HG03565 (cell line): ENCODE measurements at regions not wholly inside any gene's neighbourhood (a gene's known extent, or its start where the extent isn't known, plus 50 kb on each side); places are given as distances from the start of the nearest gene placed in this dataset.

Experiments used
- ATAC-seq: cut with Tn5 transposase; IDR thresholded peaks from one replicate; pipeline ENCODE4 v1.9.1; 2021; ENCODE audit warnings: mild to moderate bottlenecking, moderate library complexity; ENCODE audit not compliant: unreplicated experiment

DNA sequence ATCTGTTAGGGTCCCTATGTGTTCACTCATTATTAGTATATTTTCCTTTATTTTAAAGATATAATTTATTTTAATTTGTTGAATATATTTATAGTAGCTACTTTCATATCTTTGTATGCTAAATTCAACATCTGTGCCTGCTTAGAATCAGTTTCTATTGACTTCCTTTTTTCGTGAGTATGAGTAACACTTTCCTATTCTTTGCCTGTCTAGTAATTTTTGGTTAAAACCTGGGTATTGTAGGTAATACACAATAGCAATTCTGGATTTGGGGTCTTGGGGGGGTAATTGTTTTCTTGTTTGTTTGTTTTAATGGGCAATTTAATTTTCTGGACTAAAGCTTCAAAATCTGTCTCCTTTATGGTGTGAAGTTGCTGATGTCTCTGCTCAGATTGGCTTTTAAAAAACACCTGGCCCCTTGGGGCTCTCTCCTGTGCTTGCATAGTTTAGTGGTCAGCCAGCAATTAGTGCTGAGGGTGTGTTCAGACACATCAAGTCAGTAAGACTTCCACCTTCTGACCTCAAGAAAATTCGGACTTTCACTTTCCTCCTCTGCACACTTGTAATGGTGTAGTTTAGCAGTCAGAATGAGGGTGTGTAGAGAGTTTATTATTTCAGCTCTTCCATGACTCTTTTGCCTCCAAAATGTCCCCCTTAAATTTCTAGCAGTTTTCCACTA, 124.4 kb upstream of the MAP1B start:
- no peak for ATAC-seq

DNA sequence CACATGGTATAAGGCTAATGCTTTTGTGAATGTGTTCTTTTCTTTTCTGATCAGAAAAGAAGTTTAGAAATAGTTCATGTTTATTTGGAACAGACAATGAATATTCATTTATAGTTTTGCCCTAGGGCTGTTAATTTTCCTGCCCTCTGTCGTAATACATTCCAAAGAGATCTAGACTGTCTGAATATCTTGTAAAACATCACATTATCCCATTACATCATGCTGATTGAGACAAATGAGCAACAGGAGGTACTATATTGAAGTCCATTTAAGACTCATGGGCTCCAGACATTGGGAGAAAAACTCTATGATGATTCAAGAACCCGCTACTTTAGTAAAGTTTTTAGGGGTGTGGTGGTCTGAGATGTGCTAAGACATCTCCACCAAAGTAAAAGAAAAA, 121.2 kb upstream of the MAP1B start:
- ATAC-seq = no peak

DNA sequence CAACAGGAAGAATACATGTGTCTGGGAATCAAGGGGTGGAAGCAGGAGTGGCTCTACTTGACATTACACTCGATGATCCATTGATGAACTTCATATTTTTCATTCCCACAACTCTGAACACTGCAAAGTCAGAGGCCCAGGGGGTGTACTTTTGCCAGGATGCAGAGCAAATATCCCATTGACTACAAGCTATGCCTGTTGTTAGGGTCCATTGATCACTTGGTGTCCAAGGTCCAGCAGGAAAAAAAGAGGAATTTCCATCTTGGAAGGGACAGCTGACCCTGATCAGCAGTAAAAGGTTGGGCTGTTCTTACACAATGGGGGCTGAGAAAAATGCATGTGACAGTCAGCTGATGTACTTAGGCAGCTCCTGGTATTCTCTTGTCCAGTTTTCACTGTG, 118.5 kb upstream of the MAP1B start:
- ATAC-seq = no peak

DNA sequence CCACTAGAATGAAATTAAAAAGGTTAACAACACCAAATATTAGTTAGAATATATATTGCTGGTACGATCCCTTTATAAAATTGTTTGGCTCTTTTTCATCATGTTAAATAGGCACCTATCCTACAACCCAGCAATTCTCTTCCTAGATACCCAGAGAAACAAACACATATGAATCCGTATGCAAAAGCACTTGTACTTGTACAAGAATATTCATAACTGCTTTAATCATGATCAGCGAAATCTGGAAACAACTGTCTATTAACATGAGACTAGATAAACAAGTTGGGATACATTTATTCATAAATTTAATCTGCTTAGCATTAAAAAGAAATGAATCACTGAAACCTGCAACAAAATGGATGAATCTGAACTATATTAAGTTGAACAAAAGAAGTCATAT, 113.7 kb upstream of the MAP1B start:
- ATAC-seq = no peak

DNA sequence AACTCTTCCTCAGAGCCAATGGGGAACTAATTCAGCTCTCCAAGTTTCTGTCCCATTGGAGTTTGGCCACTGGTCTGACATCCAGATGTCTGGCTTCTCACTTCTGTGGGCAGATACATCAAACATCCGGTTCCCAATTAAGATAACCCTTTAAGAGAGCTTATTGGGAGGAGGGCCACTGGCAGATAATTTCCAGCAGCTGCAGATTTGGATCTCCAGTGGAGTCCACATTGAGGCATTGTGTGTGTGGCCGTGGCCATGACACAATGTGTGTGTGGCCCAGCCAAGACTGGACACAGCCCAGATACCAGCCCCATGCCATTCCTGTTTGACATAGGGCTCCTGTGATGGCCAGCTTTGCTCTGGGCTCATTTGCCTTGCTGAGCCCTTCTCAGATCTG, 110.5 kb upstream of the MAP1B start:
- no peak for ATAC-seq

DNA sequence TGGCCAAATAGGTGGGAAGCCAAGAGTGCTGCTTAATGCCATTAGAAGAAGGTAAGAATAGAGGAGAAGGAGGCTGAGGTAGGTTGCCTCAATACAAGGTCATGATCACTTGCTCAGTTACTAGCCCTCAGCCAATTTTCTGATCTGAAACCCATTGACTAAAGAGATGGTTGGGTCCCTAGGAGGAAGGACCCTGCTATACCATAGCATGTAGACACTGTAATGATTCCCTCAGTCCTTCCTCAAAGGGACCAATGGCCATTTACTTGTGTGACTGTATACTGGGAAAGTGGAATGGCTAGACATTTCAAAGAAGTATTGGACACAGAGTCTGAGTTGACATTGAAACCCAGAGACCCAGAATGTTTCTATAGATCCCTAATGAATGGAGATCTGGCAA, 108.5 kb upstream of the MAP1B start:
- ATAC-seq = no peak

DNA sequence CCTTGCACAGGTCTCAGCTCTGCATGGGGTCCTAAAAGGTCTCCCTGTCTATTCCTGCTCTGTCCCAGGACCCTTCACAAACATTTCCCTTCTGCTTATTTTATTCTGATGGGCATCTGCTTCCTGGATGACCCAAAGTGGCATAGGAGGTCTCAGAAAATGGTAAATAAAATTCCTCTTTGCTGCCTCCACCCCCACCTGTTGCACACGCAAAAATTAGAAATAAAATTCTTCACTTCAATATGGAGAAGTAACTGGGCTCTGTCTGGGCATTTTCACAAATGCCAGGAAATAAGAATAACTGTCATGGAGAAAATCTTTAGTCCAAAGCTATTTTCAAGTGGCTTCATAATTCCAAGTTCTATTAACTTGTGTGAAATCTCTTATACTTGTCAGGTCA, 106.6 kb upstream of the MAP1B start:
- ATAC-seq = no peak

DNA sequence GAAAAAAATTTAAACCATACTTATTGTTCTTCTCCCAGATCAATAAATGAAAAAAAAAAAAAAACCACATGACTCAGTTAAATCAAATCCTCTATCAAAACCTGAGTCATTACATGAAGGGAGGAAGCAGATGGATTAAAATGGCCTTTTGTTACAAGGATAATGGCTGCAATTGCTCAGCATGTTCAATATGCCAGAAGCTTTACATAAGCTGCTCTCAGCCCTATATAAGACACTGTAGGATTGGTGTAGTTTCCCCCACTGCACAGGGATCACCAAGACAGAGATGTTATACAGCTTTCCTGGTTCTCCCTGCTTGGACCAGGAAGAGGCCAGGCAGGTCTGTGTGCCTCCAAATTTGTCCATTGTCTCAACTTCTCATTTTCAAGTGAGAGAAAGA, 101.6 kb upstream of the MAP1B start:
- no peak for ATAC-seq

DNA sequence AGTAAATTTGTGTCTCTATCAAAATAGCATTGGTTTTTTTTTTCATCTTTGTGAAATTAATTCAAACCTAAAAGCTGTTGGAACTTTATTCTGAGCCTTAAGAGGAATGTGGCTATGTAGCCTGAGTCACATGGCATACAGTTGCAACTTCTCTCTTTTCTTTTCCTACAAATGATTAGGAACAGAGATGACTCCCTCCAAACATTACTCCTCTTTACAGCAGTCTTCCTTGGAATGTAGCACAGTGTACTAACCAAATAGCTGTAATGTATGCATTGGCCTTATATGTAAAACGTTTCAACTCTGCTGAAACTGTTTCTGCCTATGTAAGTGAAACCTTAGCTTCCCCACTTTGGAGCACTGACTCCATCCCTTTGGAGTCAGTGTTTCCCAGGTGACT, 100.9 kb upstream of the MAP1B start:
- no peak for ATAC-seq

DNA sequence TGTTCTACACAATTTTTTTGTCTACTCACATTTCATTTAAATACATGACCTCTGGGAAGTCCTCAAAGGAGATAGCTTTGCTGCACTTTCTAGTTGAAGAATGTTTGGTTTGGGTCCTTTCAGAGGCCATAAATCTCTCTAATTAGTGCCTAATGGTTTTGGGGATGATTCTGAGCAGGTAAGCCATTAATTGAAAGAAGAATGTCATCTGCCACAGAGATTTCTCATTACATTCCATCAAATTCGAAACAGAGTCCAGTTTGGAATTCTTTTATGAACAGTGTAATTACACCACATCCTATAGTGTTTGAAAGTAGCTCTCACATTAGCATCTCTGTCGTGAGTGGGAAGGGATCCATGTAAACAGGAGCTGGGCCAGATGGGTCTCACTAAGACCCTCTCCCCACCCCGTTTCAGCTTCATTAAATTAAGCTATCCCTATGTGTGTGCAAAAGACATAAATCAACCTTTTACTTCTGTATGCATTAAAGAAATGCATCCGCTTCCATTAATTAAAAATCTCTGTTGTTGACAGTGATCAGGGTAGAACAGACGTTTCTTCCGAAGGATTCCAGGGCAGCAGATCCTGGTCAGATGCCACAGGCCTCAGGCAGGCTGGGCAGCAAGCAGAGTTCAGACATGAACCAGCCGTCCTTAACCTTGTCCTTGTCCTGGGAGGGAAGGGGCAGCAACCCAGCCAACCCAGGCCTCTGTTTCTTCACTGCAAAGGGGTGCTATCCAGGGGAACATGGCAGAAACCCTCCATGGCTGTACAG, 99.8 kb upstream of the MAP1B start:
- no peak for ATAC-seq

DNA sequence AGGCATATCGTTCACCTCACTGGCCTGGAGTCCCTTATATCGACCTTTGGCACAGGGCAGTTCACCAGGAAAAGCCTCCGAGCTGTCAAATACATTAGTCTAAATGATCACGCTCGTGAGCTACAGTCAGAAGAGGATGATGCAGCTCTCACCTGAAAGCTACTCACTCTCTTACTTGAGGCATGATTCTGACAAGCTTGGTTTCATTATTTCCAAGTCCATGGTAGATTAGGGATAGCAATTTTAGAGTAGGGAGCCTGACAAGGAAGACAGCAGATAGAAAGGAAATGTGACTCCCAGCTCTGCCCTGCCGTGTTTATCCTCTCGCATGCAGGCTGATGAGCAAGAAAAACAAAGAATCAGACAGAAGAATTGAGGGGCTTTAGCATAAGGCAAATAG, 98.0 kb upstream of the MAP1B start:
- ATAC-seq = no peak

DNA sequence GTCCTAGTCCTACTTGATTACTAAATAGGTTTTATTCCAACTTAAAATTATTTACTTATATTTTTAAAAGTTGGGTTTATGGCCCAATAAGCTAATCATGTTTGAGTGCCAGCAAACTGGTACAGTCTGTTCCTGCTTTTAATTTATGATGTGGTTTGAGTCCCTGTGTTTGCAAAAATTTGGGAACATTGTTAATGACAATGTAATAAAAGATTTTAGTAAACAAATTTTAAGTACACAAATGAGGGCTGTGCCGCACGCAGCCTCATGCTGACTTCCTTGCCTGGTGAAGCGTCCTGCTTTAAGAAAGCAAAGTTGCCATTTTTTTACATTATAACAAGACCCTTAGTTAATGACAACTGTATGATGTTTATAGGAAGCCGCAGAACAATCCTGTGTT, 96.8 kb upstream of the MAP1B start:
- no peak for ATAC-seq

DNA sequence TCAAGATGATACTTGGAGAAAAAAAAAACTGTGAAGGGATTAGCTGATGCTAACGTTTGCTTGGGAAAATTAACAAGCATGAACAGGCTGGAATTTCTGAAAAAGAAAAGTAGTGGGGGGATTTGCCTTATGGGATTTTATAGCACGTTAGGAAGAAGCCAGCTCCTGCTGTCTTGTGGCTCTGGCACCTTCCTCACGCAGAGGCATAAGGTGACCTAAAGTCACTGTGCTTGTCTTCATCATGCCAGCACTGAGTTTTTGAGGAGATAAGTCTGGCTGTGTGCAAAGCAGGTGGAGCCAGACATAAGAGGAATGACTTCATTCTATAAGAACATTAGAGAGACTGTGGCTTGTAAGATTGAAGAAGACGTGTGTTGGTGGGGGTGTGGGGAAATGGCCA, 94.4 kb upstream of the MAP1B start:
- no peak for ATAC-seq

DNA sequence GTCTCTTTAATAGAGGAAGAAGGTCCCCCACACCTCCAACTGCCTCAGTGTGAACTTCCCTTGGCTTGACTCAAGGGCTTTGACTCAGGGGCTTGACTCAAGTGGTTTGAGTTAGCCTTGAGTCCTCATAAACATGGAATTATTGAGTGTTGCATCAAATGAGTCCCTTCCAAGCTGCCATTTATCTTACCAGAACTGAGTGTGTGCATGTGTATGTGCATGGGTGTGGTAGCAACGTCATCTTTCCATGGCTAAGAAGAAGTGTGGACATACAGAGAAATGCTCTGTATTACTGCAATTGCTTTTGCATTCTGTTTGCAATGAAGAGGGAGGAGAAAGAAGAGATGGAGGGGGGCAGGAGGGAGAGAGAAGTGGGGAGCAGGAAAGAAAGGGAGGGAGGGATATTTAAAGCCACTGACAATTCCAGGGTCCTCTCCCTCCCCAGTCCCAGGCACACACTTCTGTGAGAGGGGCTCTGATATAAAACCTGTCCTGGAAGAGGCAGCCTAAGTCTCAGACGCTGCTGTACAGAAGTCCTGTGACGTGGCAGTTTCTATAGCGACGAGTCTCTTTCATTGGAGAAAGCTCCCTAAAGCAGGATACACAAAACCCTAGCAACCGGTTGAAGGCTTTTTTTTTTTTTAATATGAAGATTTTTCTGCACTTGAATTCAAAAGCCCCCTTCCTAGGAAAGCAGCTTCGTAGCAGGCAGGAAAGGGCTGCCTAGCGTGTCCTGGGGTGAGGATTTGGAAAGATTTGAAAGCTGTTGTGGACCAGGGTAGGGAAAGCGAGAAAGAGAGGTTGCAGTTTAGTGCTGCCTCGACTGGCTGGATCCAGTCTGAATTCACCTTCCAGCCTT, 93.3 kb upstream of the MAP1B start:
- ATAC-seq = no peak

DNA sequence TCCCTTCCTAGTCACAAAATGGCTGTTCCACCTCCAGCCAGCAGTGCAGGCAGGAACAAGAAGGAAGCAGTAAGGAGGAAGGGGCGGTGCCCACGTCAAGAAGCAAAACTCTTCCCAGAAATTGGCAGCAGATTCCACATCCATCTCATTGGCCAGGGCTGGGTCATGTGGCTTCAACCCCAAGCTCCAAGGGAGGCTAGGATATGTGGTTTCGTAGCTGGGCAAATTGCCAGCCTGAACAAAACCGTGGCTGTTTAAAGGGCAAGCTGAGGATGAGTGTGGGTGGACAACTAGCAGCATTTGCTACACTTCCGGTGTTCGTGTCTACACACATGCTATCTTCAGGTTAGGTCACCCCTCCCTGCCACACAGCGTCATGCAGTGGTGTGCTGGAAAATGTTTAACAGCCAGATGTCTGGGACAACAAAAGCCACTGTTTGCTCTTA, 92.1 kb upstream of the MAP1B start:
- no peak for ATAC-seq

DNA sequence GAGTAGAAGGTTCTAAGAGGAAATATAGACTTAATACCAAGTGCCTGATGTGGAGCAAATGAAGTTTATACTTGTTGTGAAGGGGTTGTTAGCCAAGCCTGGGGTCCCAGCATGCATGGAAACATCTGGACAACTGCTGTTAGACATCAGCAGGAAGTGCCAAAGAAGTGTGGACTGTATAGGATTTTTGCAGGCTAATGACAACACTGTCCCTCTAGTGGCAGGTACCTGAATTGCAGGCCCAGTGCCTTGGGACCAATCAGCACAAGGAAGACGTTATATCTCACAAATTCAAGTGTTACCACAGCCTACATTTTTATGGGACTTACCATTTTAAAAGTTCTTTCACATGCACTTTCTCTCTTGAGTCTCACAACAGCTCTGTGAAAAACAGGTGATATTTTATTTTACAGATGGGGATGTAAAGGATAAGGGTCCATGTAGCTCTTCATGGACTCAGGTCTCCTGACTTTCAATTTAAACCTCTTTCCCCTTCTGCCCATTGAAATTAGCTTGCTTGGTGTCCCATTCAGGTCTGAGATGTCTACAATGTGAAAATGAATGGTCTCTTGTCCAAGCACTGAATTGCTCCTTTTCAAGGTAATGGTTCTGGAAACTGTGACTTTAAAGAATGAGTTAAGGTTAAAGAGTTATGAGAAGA, 89.0 kb upstream of the MAP1B start:
- ATAC-seq = no peak

DNA sequence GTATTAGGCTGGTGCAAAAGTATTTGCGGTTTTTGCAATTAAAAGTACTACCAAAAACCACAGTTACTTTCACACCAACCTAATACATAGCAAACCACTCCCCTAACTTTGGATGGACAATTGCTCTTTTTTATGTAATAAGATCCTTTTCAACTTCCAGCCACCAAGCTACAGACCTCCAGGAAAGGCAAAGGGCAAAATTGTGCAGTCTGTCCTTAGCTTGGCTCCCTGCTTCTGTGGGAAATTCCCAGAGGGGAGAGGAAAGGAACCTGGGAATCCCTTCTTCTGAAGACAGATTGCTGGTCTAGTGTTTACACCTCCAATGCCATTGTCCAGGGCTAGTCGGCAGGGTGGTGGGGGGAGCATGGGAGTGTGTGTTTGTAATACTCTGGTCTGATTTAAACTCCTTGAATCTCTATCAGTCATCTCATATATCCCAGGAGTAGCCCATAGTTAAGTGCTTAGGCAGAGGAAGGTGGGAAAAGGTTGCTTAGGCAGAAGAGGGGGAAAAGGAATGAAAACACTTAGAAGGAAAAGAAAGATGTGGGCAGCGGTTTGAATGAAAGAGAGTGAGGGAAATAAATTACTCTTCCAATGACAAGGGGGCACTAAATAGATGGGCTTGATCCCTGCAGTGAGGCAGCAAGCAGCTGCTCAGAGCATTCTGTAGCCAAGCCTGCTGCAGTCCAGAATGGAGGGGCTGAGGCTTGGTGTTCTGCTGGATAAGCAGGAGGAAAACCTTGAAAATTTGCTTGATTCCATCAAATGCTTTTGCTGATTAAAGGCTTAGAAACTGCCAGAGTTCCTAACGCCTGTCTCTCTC, 86.9 kb upstream of the MAP1B start:
- ATAC-seq = no peak

DNA sequence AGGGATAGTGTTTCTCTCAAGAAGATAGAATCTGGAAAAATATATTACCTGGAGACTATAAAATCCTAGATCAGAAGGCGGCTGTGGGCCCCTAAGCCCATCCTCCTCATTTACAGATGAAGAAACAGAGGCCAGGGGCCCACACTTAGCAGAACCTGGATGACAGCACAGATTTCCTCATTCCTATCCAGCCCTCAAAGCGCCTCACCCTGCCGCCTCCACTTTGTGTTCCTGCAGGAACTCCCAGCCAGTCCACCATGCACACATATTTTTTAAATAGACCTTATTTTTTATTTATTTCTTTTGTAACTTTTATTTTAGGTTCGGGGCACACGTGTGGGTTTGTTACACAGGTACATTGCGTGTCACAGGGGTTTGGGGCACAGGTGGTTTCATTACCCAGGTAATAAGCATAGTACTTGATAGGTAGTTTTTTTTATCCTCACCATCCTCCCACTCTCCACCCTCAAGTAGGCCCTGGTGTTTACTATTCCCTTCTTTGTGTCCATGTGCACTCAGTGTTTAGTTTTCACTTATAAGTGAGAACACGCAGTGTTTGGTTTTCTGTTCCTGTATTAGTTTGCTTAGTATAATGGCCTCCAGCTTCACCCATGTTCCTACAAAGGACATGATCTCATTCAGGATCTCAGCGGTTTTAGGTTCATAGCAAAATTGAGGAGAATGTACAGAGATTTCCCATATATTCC, 85.5 kb upstream of the MAP1B start:
- no peak for ATAC-seq

DNA sequence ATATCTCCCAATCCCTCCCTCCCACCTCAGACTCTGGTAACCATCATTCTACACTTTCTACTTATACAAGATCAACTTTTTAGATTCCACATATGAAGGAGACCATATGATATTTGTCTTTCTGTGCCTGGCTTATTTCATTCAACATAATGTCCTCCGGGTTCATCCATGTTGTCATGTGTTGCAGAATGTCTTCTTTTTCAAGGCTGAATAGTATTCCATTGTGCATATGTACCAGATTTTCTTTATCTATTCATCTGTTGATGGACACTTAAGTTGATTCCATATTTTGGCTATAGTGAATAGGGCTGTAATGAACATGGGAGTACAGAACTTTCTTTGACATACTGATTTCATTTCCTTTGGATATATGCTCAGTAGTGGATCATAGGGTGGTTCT, 78.9 kb upstream of the MAP1B start:
- ATAC-seq = no peak

DNA sequence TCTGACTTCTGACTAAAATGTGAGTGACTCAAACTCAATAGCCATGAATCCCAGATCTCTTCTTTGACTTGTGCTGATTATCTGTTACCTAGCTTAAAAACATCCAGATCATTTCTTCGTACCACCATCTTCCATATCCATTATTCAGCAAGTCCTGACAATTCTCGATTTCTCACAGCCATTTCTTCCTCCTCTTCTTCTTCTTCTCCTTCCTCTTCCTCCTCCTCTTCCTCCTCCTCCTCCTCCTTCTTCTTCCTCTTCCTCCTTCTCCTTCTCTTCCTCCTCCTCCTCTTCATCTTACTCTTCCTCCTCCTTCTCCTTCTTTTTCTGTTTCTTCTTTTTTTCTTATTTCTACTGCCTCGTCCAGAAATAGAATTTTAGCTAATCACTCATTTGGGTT, 77.0 kb upstream of the MAP1B start:
- ATAC-seq = no peak
